AG04450 (cell line): ENCODE measurements at regions not wholly inside any gene's neighbourhood (a gene's known extent, or its start where the extent isn't known, plus 50 kb on each side); places are given as distances from the start of the nearest gene placed in this dataset.

Source experiments
- CTCF ChIA-PET: fragments of 300-600, 350-600 bp; formaldehyde crosslinking; extraction: SDS; loops from one replicate; lab custom pipeline; 2022; ENCODE audit warnings: antibody characterized with exemption, inconsistent platforms; lab: Charles Lee
- POLR2A ChIA-PET: fragments of 350-600 bp; formaldehyde crosslinking; extraction: SDS; loops from one replicate; lab custom pipeline; 2021; ENCODE audit warnings: antibody characterized with exemption, inconsistent platforms; lab: Yijun Ruan, JAX
- DNase-seq: peaks from one replicate; pipeline ENCODE4 v3.0.0-alpha.2; 2011; ENCODE audit warnings: low read depth, low spot score
- H3K27ac ChIP-seq: one replicate; pipeline ENCODE4 v1.5.1; 2012; ENCODE audit warnings: low read depth, low read length, control low read depth
- H3K27me3 ChIP-seq: one replicate; pipeline ENCODE4 v1.6.0; 2012; ENCODE audit warnings: low read length; ENCODE audit not compliant: control insufficient read depth, insufficient read depth
- H3K4me3 ChIP-seq: 2 replicates; pipeline ENCODE4 v1.5.1; 2011; ENCODE audit warnings: mild to moderate bottlenecking, low read depth, low read length, control low read depth
- H3K9me3 ChIP-seq: 2 replicates; pipeline ENCODE4 v1.5.1; 2012; ENCODE audit warnings: low read length; ENCODE audit not compliant: control insufficient read depth, insufficient read depth
- TF ChIP-seq, protein P1 (sequence below): IDR thresholded peaks from 2 replicates; pipeline ENCODE4 v1.5.1; 2011; ENCODE audit warnings: low read depth, low read length, control low read depth, inconsistent platforms

DNA sequence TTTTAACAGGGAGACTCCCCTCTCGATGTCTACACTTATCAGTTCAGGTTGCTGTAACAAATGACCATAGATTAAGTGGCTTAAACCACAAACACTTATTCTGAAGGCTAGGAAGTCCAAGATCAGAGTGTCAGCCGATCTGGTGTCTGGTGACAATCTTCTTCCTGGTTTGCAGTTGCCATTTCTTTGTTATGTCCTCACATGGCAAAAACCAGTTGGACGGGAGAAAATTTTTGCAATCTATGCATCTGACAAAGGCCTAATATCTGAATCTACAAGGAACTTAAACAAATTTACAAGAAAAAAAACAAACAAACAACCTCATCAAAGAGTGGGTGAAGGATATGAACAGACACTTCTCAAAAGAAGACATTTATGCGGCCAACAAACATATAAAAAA lies 116.9 kb upstream of the FOXB1 start:
- Histone ChIP-seq H3K27ac (no peak overlapping the region), H3K27me3 (no peaks in the 10 kb centered on the region), H3K4me3 (no peak overlapping the region), H3K9me3 (no peaks in the 10 kb centered on the region)
- TF ChIP-seq, protein P1, sequence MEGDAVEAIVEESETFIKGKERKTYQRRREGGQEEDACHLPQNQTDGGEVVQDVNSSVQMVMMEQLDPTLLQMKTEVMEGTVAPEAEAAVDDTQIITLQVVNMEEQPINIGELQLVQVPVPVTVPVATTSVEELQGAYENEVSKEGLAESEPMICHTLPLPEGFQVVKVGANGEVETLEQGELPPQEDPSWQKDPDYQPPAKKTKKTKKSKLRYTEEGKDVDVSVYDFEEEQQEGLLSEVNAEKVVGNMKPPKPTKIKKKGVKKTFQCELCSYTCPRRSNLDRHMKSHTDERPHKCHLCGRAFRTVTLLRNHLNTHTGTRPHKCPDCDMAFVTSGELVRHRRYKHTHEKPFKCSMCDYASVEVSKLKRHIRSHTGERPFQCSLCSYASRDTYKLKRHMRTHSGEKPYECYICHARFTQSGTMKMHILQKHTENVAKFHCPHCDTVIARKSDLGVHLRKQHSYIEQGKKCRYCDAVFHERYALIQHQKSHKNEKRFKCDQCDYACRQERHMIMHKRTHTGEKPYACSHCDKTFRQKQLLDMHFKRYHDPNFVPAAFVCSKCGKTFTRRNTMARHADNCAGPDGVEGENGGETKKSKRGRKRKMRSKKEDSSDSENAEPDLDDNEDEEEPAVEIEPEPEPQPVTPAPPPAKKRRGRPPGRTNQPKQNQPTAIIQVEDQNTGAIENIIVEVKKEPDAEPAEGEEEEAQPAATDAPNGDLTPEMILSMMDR, result no peak
- ChIA-PET POLR2A (no interaction called here), CTCF (no interaction called here)
- no peak for DNase-seq

DNA sequence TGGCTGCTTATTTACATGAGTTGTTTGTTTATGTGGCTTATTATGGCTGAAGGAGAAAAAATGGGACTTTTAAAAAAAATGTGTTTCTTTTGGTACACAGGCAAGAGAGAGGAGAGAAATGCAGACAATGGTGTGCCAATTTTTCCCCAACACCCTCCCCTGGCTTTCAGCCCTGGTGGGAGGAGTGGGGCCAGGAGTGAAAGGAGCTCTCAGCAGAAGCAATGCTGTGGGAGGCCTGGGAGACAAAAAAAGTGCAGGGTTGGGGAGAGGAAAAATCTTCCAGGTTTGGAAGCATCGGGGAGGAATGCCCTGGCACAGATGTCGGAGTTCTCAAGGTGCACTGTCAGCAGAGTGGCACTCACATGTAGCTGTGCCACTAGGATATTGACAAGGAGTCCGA lies 117.7 kb upstream of the FOXB1 start:
- TF ChIP-seq, protein P1, result no peak
- POLR2A ChIA-PET, result no interaction called here
- Histone ChIP-seq H3K4me3 (no peak overlapping the region), H3K9me3 (no peaks in the 10 kb centered on the region), H3K27me3 (no peaks in the 10 kb centered on the region), H3K27ac (no peak overlapping the region)
- CTCF ChIA-PET, result no interaction called here
- DNase-seq, result no peak

DNA sequence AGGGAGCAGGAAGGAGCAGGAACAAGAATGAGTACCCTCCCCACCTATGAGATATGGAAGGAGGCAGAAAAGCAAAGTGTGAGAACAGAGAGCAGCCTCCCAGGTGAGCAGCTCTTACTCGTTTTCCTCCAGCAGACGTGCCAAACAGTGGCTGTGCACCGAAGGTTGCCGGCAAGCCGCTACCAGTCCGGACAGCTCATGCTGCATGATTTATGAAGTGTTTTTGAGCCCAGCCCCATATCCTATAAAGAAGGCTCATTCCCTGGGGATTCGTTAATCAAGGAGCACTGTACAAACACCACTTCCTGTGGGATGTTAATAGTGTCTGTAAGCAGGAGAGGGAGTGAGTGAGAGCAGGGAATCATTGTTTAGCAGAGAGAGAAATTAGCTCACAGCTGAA lies 118.3 kb upstream of the FOXB1 start:
- H3K27ac ChIP-seq, result no peak overlapping the region
- ChIA-PET POLR2A (no interaction called here), CTCF (no interaction called here)
- no peak for DNase-seq
- H3K4me3 ChIP-seq, result no peak overlapping the region
- no peaks in the 10 kb centered on the region for H3K27me3 ChIP-seq
- TF ChIP-seq, protein P1, result no peak
- H3K9me3 ChIP-seq, result no peaks in the 10 kb centered on the region

DNA sequence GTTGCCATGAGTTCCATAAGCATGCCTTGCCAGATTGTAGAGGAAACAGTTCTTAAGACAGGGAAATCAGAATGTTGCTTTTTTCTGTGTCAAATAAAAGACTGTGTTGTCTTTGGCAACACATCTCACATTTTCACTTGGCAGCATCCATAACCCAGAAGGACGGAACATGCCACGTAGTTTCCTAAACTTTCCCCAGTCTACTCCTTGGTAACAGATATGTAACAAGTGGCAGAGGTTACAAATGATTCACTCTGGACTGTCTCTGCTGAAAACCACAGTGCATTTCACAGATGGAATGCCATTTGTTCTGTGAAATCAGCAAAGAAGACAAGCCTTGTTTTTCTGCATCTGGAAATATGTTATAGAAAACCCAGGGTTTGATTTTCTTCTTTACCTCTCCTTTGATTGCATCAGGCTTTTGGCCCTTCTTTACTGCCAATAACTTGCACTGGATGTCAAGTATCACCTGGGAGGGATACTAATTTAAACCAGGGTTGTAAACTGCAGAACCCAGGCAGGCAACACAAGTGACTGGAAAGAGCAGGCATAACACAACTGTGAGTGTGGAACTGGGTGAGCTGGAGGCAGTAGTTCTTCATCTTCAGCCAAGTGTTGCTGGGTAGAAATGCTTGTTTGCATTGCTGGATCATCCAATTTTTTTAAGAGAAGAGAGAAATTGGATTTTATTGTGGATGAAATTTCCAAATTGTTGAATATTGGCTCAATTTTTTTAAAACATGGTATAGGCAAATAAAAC lies 124.4 kb upstream of the FOXB1 start:
- peaks cover 5% of the 10 kb centered on the region for H3K27me3 ChIP-seq
- no peak overlapping the region for H3K27ac ChIP-seq
- H3K4me3 ChIP-seq, result no peak overlapping the region
- ChIA-PET POLR2A (no interaction called here), CTCF (no interaction called here)
- DNase-seq, result no peak
- TF ChIP-seq, protein P1, result no peak
- H3K9me3 ChIP-seq, result no peaks in the 10 kb centered on the region

DNA sequence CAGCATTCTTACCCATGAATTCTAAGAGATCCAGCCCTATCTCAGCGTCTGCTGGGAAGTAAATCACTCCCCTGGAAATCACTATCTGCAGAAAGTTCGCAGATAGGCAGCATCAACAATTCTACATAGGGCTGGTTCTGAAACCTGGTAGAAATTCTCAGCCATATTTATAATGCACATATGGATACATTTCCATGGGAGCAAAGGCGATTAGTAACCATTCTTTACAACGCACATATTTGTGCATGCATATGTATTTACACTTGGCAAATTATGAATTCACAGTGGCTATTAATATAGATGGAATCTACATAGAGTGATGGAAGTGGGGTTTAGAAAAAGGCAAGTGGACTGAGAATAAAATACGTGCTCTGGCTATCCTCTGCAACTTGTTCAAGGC lies 128.0 kb upstream of the FOXB1 start:
- H3K27me3 ChIP-seq, result peaks cover 5% of the 10 kb centered on the region
- ChIA-PET POLR2A (no interaction called here), CTCF (no interaction called here)
- no peak overlapping the region for H3K27ac ChIP-seq
- TF ChIP-seq, protein P1, result no peak
- DNase-seq, result no peak
- no peaks in the 10 kb centered on the region for H3K9me3 ChIP-seq
- H3K4me3 ChIP-seq, result no peak overlapping the region
